Neuronal stem cell (in vitro differentiated cells): ENCODE measurements at regions not wholly inside any gene's neighbourhood (a gene's known extent, or its start where the extent isn't known, plus 50 kb on each side); places are given as distances from the start of the nearest gene placed in this dataset.

Experiments
- DNase-seq: peaks from one replicate; pipeline ENCODE4 v3.0.0-alpha.2; 2013; ENCODE audit warnings: low spot score
- H2AFZ ChIP-seq: one replicate; pipeline ENCODE4 v1.6.1; 2013; ENCODE audit warnings: mild to moderate bottlenecking, low read length, inconsistent platforms
- H2AK5ac ChIP-seq: 2 replicates; pipeline ENCODE4 v1.6.1; 2013; ENCODE audit warnings: low read depth, mild to moderate bottlenecking, inconsistent platforms, low read length, moderate library complexity, mixed read lengths
- H2BK120ac ChIP-seq: 2 replicates; pipeline ENCODE4 v1.6.1; 2013; ENCODE audit warnings: low read depth, mild to moderate bottlenecking, inconsistent platforms, low read length, moderate library complexity, mixed read lengths
- H2BK12ac ChIP-seq: one replicate; pipeline ENCODE4 v1.6.1; 2013; ENCODE audit warnings: low read length, inconsistent platforms
- H2BK15ac ChIP-seq: 2 replicates; pipeline ENCODE4 v1.6.1; 2013; ENCODE audit warnings: mild to moderate bottlenecking, low read length, inconsistent platforms, mixed read lengths
- H2BK5ac ChIP-seq: one replicate; pipeline ENCODE4 v1.6.1; 2013; ENCODE audit warnings: inconsistent platforms, mild to moderate bottlenecking, low read length, moderate library complexity
- H3K14ac ChIP-seq: one replicate; pipeline ENCODE4 v1.6.1; 2013; ENCODE audit warnings: low read length, inconsistent platforms
- H3K18ac ChIP-seq: 2 replicates; pipeline ENCODE4 v1.6.1; 2013; ENCODE audit warnings: low read length, inconsistent platforms
- H3K23ac ChIP-seq: 2 replicates; pipeline ENCODE4 v1.6.1; 2013; ENCODE audit warnings: low read depth, mild to moderate bottlenecking, mixed read lengths, low read length, inconsistent platforms; ENCODE audit not compliant: poor library complexity
- H3K27ac ChIP-seq: replicated peaks from 3 replicates; pipeline ENCODE4 v1.5.1; 2013; ENCODE audit warnings: low read length, inconsistent platforms
- H3K27me3 ChIP-seq, 3 experiments: 2 replicates each; pipeline ENCODE4 v1.6.1; 2013; ENCODE audit warnings: low read length in 3 of 3, mild to moderate bottlenecking in 2 of 3, inconsistent platforms in 1 of 3, low read depth in 1 of 3, mixed read lengths in 1 of 3, moderate library complexity in 1 of 3; ENCODE audit not compliant: control insufficient read depth in 3 of 3, insufficient read depth in 3 of 3
- H3K36me3 ChIP-seq, 2 donors: replicated peaks in 1 of 2; 2 replicates each; pipeline ENCODE4 v1.6.1; 2013; ENCODE audit warnings: low read length in 2 of 2; ENCODE audit not compliant: control insufficient read depth in 2 of 2, insufficient read depth in 2 of 2
- H3K4ac ChIP-seq: 2 replicates; pipeline ENCODE4 v1.6.1; 2013; ENCODE audit warnings: inconsistent platforms, mild to moderate bottlenecking, low read length, moderate library complexity
- H3K4me1 ChIP-seq, 2 donors: 1 replicate in 1 of 2; 2 replicates in 1 of 2; pipeline ENCODE4 v1.6.1; 2013; ENCODE audit warnings: low read length in 2 of 2, low read depth in 1 of 2; ENCODE audit not compliant: control insufficient read depth in 2 of 2, insufficient read depth in 1 of 2
- H3K4me2 ChIP-seq: one replicate; pipeline ENCODE4 v1.6.1; 2013; ENCODE audit warnings: mild to moderate bottlenecking, low read length, inconsistent platforms; ENCODE audit not compliant: insufficient read depth, poor library complexity, severe bottlenecking
- H3K4me3 ChIP-seq, 2 donors: 2 replicates each; pipeline ENCODE4 v1.5.1; 2013; ENCODE audit warnings: low read length in 2 of 2, mild to moderate bottlenecking in 2 of 2, inconsistent platforms in 1 of 2, moderate library complexity in 1 of 2
- H3K79me1 ChIP-seq: one replicate; pipeline ENCODE4 v1.6.1; 2013; ENCODE audit warnings: low read depth, mild to moderate bottlenecking, inconsistent platforms, low read length, moderate library complexity
- H3K9ac ChIP-seq: one replicate; pipeline ENCODE4 v1.6.1; 2013; ENCODE audit warnings: mild to moderate bottlenecking, low read depth, low read length, inconsistent platforms; ENCODE audit not compliant: poor library complexity
- H3K9me3 ChIP-seq, 2 donors: replicated peaks in 1 of 2; 2 replicates each; pipeline versions ENCODE3 to v1.6.1; 2013; ENCODE audit warnings: low read length in 2 of 2, mild to moderate bottlenecking in 2 of 2, inconsistent platforms in 1 of 2, low read depth in 1 of 2, mixed read lengths in 1 of 2, moderate library complexity in 1 of 2; ENCODE audit not compliant: control insufficient read depth in 2 of 2, insufficient read depth in 1 of 2
- H4K8ac ChIP-seq: one replicate; pipeline ENCODE4 v1.6.1; 2013; ENCODE audit warnings: low read depth, mild to moderate bottlenecking, inconsistent platforms, low read length, moderate library complexity
- H4K91ac ChIP-seq: one replicate; pipeline ENCODE4 v1.6.1; 2013; ENCODE audit warnings: low read length, low read depth, mild to moderate bottlenecking, inconsistent platforms; ENCODE audit not compliant: poor library complexity
- WGBS, 2 donors: extraction: QIAGEN DNeasy Blood & Tissue Kit; methylation state at CpG; one replicate each; pipeline ENCODE4 v1.1.7; 2013; ENCODE audit warnings: missing lambda C conversion rate in 2 of 2, mixed read lengths in 1 of 2; ENCODE audit not compliant: insufficient read length in 2 of 2, insufficient replicate concordance in 1 of 2; ENCODE audit errors: extremely low coverage in 2 of 2; 5-methylcytosine and 5-hydroxymethylcytosine counted together

GRCh38 chr3:182708810-182709209 lies 84.5 kb upstream of the ATP11B start:
- Histone ChIP-seq H3K4me3 (no peak overlapping the region), H2BK12ac (no peak overlapping the region), H3K9me3 (no peaks in the 10 kb centered on the region), H2BK120ac (no peak overlapping the region), H2AK5ac (no peak overlapping the region), H4K91ac (no peak overlapping the region), H3K18ac (no peak overlapping the region), H3K79me1 (no peaks in the 10 kb centered on the region), H3K9ac (no peak overlapping the region), H3K36me3 (no peaks in the 10 kb centered on the region), H3K27me3 (peaks cover 0 to under 1% (median 0%) of the 10 kb centered on the region in 3 experiments), H2AFZ (no peak overlapping the region), H3K14ac (no peak overlapping the region), H3K4me2 (no peak overlapping the region), H3K23ac (no peak overlapping the region), H2BK15ac (no peak overlapping the region), H3K27ac (no peak overlapping the region), H4K8ac (no peak overlapping the region), H2BK5ac (no peak overlapping the region), H3K4ac (no peak overlapping the region), H3K4me1 (no peaks in the 10 kb centered on the region)
- DNase-seq, result no peak
- WGBS, 2 donors, result no CpG with 5 or more reads among the region's 1 CpG

- Histone ChIP-seq H3K4me1 (no peaks in the 10 kb centered on the region), H3K9me3 (no peaks in the 10 kb centered on the region), H4K8ac (no peak overlapping the region), H3K23ac (no peak overlapping the region), H3K27ac (no peak overlapping the region), H2AK5ac (no peak overlapping the region), H3K79me1 (no peaks in the 10 kb centered on the region), H2BK12ac (no peak overlapping the region), H3K27me3 (no peaks in the 10 kb centered on the region), H3K4me3 (no peak overlapping the region), H2AFZ (no peak overlapping the region), H3K9ac (no peak overlapping the region), H4K91ac (no peak overlapping the region), H3K36me3 (no peaks in the 10 kb centered on the region), H3K4ac (no peak overlapping the region), H2BK15ac (no peak overlapping the region), H3K4me2 (no peak overlapping the region), H2BK120ac (no peak overlapping the region), H3K14ac (no peak overlapping the region), H3K18ac (no peak overlapping the region), H2BK5ac (no peak overlapping the region)
- no CpG with 5 or more reads among the region's 6 CpGs for WGBS, 2 donors
- no peak for DNase-seq
Measured at GRCh38 chr3:182709306-182709705, 84.0 kb upstream of the ATP11B start.

- Histone ChIP-seq H2AK5ac (no peak overlapping the region), H3K79me1 (no peaks in the 10 kb centered on the region), H3K36me3 (no peaks in the 10 kb centered on the region), H3K18ac (no peak overlapping the region), H4K8ac (no peak overlapping the region), H3K9ac (no peak overlapping the region), H3K4me2 (no peak overlapping the region), H2BK120ac (no peak overlapping the region), H3K4ac (no peak overlapping the region), H3K4me1 (no peaks in the 10 kb centered on the region), H2BK5ac (no peak overlapping the region), H3K23ac (no peak overlapping the region), H2AFZ (no peak overlapping the region), H3K14ac (no peak overlapping the region), H3K4me3 (no peak overlapping the region), H3K27ac (no peak overlapping the region), H3K9me3 (no peaks in the 10 kb centered on the region), H2BK12ac (no peak overlapping the region), H2BK15ac (no peak overlapping the region), H4K91ac (no peak overlapping the region), H3K27me3 (peaks cover 0 to 4% (median 0%) of the 10 kb centered on the region in 3 experiments)
- DNase-seq, result no peak
- no CpG with 5 or more reads among the region's 7 CpGs for WGBS, 2 donors
Measured at GRCh38 chr3:182710557-182711157, 82.6 kb upstream of the ATP11B start.

GRCh38 chr3:182711261-182711683 lies 82.0 kb upstream of the ATP11B start:
- Histone ChIP-seq H2BK12ac (no peak overlapping the region), H3K4me2 (no peak overlapping the region), H3K36me3 (no peaks in the 10 kb centered on the region), H2BK5ac (no peak overlapping the region), H2AK5ac (no peak overlapping the region), H3K9ac (no peak overlapping the region), H4K8ac (no peak overlapping the region), H3K79me1 (no peaks in the 10 kb centered on the region), H2AFZ (no peak overlapping the region), H3K23ac (no peak overlapping the region), H4K91ac (no peak overlapping the region), H3K14ac (no peak overlapping the region), H3K4me3 (no peak overlapping the region), H2BK15ac (no peak overlapping the region), H2BK120ac (no peak overlapping the region), H3K18ac (no peak overlapping the region), H3K4me1 (no peaks in the 10 kb centered on the region), H3K9me3 (no peaks in the 10 kb centered on the region), H3K4ac (no peak overlapping the region), H3K27ac (no peak overlapping the region), H3K27me3 (peaks cover 0 to 4% (median 0%) of the 10 kb centered on the region in 3 experiments)
- no CpG with 5 or more reads among the region's 3 CpGs for WGBS, 2 donors
- no peak for DNase-seq
